Endodermal cell (in vitro differentiated cells): ENCODE measurements at regions not wholly inside any gene's neighbourhood (a gene's known extent, or its start where the extent isn't known, plus 50 kb on each side); places are given as distances from the start of the nearest gene placed in this dataset.

Source experiments
- DNase-seq: peaks from one replicate; pipeline ENCODE4 v3.0.0-alpha.2; 2017
- H3K27ac ChIP-seq: 2 replicates; pipeline ENCODE4 v1.5.1; 2013; ENCODE audit warnings: mild to moderate bottlenecking, low read depth, low read length, moderate library complexity
- H3K27me3 ChIP-seq: 2 replicates; pipeline ENCODE4 v1.6.1; 2013; ENCODE audit warnings: mild to moderate bottlenecking, low read length, moderate library complexity; ENCODE audit not compliant: insufficient read depth, control insufficient read depth, poor library complexity, severe bottlenecking
- H3K36me3 ChIP-seq: 2 replicates; pipeline ENCODE4 v1.7.0; 2013; ENCODE audit warnings: mild to moderate bottlenecking, low read length, moderate library complexity; ENCODE audit not compliant: control insufficient read depth, insufficient read depth
- H3K4me1 ChIP-seq: one replicate; pipeline ENCODE4 v1.7.0; 2013; ENCODE audit warnings: low read length; ENCODE audit not compliant: control insufficient read depth, insufficient read depth
- H3K4me3 ChIP-seq: 2 replicates; pipeline ENCODE4 v1.5.1; 2013; ENCODE audit warnings: mild to moderate bottlenecking, low read length, moderate library complexity
- H3K9ac ChIP-seq: 2 replicates; pipeline ENCODE4 v1.6.1; 2013; ENCODE audit warnings: mild to moderate bottlenecking, low read length, moderate library complexity; ENCODE audit not compliant: poor library complexity, severe bottlenecking; ENCODE audit errors: extremely low read depth
- H3K9me3 ChIP-seq: 2 replicates; pipeline ENCODE4 v1.6.1; 2013; ENCODE audit warnings: mild to moderate bottlenecking, low read length, moderate library complexity; ENCODE audit not compliant: control insufficient read depth
- H3K27ac Mint-ChIP-seq: 2 replicates; pipeline ENCODE4 v1.8.0; 2020; ENCODE audit warnings: mixed read lengths
- H3K27me3 Mint-ChIP-seq: 2 replicates; pipeline ENCODE4 v1.8.0; 2021; ENCODE audit warnings: mild to moderate bottlenecking, mixed read lengths; ENCODE audit not compliant: insufficient read depth
- H3K36me3 Mint-ChIP-seq: 2 replicates; pipeline ENCODE4 v1.8.0; 2020; ENCODE audit warnings: low read depth, mixed read lengths
- H3K4me1 Mint-ChIP-seq: 2 replicates; pipeline ENCODE4 v1.8.0; 2020; ENCODE audit warnings: mixed read lengths
- H3K4me3 Mint-ChIP-seq: 2 replicates; pipeline ENCODE4 v1.8.0; 2020; ENCODE audit warnings: mild to moderate bottlenecking, moderate library complexity, mixed read lengths
- H3K9me3 Mint-ChIP-seq: 2 replicates; pipeline ENCODE4 v1.8.0; 2020; ENCODE audit warnings: mild to moderate bottlenecking, mixed read lengths
- WGBS, 2 experiments: methylation state at CpG; one replicate each; pipeline versions ENCODE4 v1.1.5 to v1.1.7; 2013; ENCODE audit warnings: missing lambda C conversion rate in 2 of 2, mixed read lengths in 1 of 2; ENCODE audit not compliant: insufficient coverage in 1 of 2, insufficient read length in 1 of 2; 5-methylcytosine and 5-hydroxymethylcytosine counted together
- TF ChIP-seq, protein P1 (sequence below): fragments of 200-600 bp; sonication (generic); conservative IDR thresholded peaks from 2 replicates; pipeline ENCODE4 v1.5.0; 2021; ENCODE audit warnings: antibody characterized with exemption, mild to moderate bottlenecking

DNA sequence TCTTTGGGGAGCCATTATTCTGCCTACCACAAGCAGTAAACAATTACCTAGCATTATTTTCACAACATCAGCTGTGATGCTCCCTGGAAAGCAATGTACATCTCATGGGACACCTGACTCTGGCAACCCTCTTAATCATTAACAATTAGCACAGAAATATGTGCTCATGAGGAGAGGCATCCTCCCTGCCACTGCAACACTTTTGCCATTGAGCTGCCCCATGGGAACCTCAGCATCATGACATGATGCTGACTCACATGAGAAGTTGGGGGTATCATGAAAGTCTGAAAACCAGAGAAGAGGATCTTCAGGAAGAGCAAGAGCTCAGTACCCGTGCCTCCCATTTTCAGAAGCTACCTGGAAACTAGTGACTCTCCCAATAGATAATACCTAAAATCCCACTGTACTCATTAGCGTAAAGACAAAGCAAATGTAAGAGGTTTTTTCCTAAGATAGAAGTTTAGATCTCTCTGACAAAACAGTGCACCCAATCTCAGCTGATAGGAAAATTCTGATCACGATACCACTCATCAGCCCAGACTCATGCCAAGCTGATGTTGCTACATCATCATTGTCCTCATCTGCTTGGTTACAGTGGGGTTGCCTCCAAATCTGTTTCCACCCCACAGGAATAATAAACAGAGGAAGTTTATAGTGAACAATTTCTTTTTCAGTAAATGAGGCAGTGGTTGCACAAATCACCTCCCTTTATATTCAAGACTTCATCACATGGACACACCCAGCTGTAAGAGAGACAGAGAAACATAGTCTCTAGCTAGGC lies 244.5 kb downstream of the NR2F1-AS1 start:
- no peak overlapping the region for H3K4me3 ChIP-seq
- no peak overlapping the region for H3K27ac Mint-ChIP-seq
- no peaks in the 10 kb centered on the region for H3K27me3 ChIP-seq
- TF ChIP-seq, protein P1, sequence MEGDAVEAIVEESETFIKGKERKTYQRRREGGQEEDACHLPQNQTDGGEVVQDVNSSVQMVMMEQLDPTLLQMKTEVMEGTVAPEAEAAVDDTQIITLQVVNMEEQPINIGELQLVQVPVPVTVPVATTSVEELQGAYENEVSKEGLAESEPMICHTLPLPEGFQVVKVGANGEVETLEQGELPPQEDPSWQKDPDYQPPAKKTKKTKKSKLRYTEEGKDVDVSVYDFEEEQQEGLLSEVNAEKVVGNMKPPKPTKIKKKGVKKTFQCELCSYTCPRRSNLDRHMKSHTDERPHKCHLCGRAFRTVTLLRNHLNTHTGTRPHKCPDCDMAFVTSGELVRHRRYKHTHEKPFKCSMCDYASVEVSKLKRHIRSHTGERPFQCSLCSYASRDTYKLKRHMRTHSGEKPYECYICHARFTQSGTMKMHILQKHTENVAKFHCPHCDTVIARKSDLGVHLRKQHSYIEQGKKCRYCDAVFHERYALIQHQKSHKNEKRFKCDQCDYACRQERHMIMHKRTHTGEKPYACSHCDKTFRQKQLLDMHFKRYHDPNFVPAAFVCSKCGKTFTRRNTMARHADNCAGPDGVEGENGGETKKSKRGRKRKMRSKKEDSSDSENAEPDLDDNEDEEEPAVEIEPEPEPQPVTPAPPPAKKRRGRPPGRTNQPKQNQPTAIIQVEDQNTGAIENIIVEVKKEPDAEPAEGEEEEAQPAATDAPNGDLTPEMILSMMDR: no peak
- H3K27ac ChIP-seq: no peak overlapping the region
- no peak overlapping the region for H3K4me3 Mint-ChIP-seq
- DNase-seq: no peak
- H3K9me3 ChIP-seq: no peaks in the 10 kb centered on the region
- H3K9ac ChIP-seq: no peak overlapping the region
- WGBS, 2 experiments: 80 to 92% methylated on average over 2 to 3 of the region's 3 CpGs
- H3K4me1 ChIP-seq: no peaks in the 10 kb centered on the region
- H3K9me3 Mint-ChIP-seq: peaks cover 2% of the 10 kb centered on the region
- no peaks in the 10 kb centered on the region for H3K27me3 Mint-ChIP-seq
- H3K4me1 Mint-ChIP-seq: no peaks in the 10 kb centered on the region
- no peaks in the 10 kb centered on the region for H3K36me3 Mint-ChIP-seq
- H3K36me3 ChIP-seq: no peaks in the 10 kb centered on the region

GRCh38 chr5:93331863-93332262 lies 249.2 kb downstream of the NR2F1-AS1 start:
- WGBS, 2 experiments: 82 to 89% methylated on average over 2 to 3 of the region's 3 CpGs
- DNase-seq: no peak
- no peaks in the 10 kb centered on the region for H3K9me3 Mint-ChIP-seq

GRCh38 chr5:93331241-93331640 lies 249.8 kb downstream of the NR2F1-AS1 start:
- DNase-seq: no peak
- no peaks in the 10 kb centered on the region for H3K27me3 Mint-ChIP-seq
- H3K4me1 Mint-ChIP-seq: no peaks in the 10 kb centered on the region
- no peaks in the 10 kb centered on the region for H3K4me1 ChIP-seq
- H3K4me3 Mint-ChIP-seq: no peak overlapping the region
- no peaks in the 10 kb centered on the region for H3K36me3 Mint-ChIP-seq
- WGBS, 2 experiments: no CpG with 5 or more reads among the region's 1 CpG
- no peaks in the 10 kb centered on the region for H3K27me3 ChIP-seq
- H3K9me3 ChIP-seq: no peaks in the 10 kb centered on the region
- H3K9ac ChIP-seq: no peak overlapping the region
- TF ChIP-seq, protein P1: no peak
- H3K4me3 ChIP-seq: no peak overlapping the region
- no peak overlapping the region for H3K27ac Mint-ChIP-seq
- no peaks in the 10 kb centered on the region for H3K36me3 ChIP-seq
- H3K27ac ChIP-seq: no peak overlapping the region
- H3K9me3 Mint-ChIP-seq: no peaks in the 10 kb centered on the region

More at GRCh38 chr5:93331863-93332262, 249.2 kb downstream of the NR2F1-AS1 start:
- H3K4me1 ChIP-seq: no peaks in the 10 kb centered on the region
- no peak overlapping the region for H3K27ac ChIP-seq
- H3K4me3 ChIP-seq: no peak overlapping the region
- no peak overlapping the region for H3K9ac ChIP-seq
- no peaks in the 10 kb centered on the region for H3K9me3 ChIP-seq
- Mint-ChIP-seq H3K4me3 (no peak overlapping the region), H3K27me3 (no peaks in the 10 kb centered on the region), H3K4me1 (no peaks in the 10 kb centered on the region), H3K27ac (no peak overlapping the region), H3K36me3 (no peaks in the 10 kb centered on the region)
- no peaks in the 10 kb centered on the region for H3K36me3 ChIP-seq
- TF ChIP-seq, protein P1: no peak
- no peaks in the 10 kb centered on the region for H3K27me3 ChIP-seq
